Esophagus muscularis mucosa (tissue), 4 donors: ENCODE measurements at regions not wholly inside any gene's neighbourhood (a gene's known extent, or its start where the extent isn't known, plus 50 kb on each side); places are given as distances from the start of the nearest gene placed in this dataset.

Experiments
- DNase-seq: peaks from one replicate; pipeline ENCODE4 v3.0.0-alpha.2; 2017; ENCODE audit errors: extremely low spot score
- H3K27ac ChIP-seq, 4 donors: fragments of 200-600 bp; sonication (generic); replicated peaks in 1 of 4; 1 replicate in 3 of 4; 2 replicates in 1 of 4; pipeline ENCODE4 v1.5.1; 2016 to 2019; ENCODE audit warnings: mild to moderate bottlenecking in 1 of 4
- H3K27me3 ChIP-seq, 4 donors: fragments of 200-600 bp; sonication (generic); one replicate each; pipeline versions ENCODE4 v1.5.1 to v1.6.0; 2016 to 2019
- H3K36me3 ChIP-seq, 4 donors: fragments of 200-600 bp; sonication (generic); one replicate each; pipeline ENCODE4 v1.5.1; 2016 to 2019
- H3K4me1 ChIP-seq, 4 donors: fragments of 200-600 bp; sonication (generic); one replicate each; pipeline ENCODE4 v1.5.1; 2016 to 2019
- H3K4me3 ChIP-seq, 4 donors: fragments of 200-600 bp; sonication (generic); 1 replicate in 2 of 4; 2 replicates in 2 of 4; pipeline ENCODE4 v1.5.1; 2016 to 2019; ENCODE audit warnings: mild to moderate bottlenecking in 4 of 4, moderate library complexity in 1 of 4
- H3K9me3 ChIP-seq, 4 donors: fragments of 200-600 bp; sonication (generic); 1 replicate in 3 of 4; 2 replicates in 1 of 4; pipeline ENCODE4 v1.5.1; 2016 to 2019
- EP300 ChIP-seq: sonication (generic); formaldehyde crosslinking; IDR thresholded peaks from one replicate; pipeline ENCODE4 v1.6.1; 2017; ENCODE audit warnings: antibody characterized with exemption
- POLR2A ChIP-seq: fragments of 450-650 bp; IDR thresholded peaks from one replicate; pipeline ENCODE4 v1.6.1; 2017; ENCODE audit warnings: antibody characterized with exemption, moderate library complexity, mild to moderate bottlenecking, low read depth
- POLR2AphosphoS5 ChIP-seq, 2 donors: sonication (generic); formaldehyde crosslinking; IDR thresholded peaks; one replicate each; pipeline ENCODE4 v1.6.1; 2017; ENCODE audit warnings: antibody characterized with exemption in 2 of 2
- WGBS: methylation state at CpG from one replicate; pipeline ENCODE4 v1.1.5; 2018; 5-methylcytosine and 5-hydroxymethylcytosine counted together
- intact Hi-C: fragments of 100-400 bp; cut with DNase I; formaldehyde crosslinking; loops from one replicate; pipeline ENCODE4 v1.15.1; 2023
- TF ChIP-seq, protein P1 (sequence below), 3 experiments: fragments of 200-600 bp in 2 of 3; fragments of 450-650 bp in 1 of 3; sonication (generic) in 2 of 3; IDR thresholded peaks; one replicate each; pipeline ENCODE4 v1.5.1; 2017 to 2019; ENCODE audit warnings: antibody characterized with exemption in 3 of 3, mild to moderate bottlenecking in 2 of 3, moderate library complexity in 1 of 3

DNA sequence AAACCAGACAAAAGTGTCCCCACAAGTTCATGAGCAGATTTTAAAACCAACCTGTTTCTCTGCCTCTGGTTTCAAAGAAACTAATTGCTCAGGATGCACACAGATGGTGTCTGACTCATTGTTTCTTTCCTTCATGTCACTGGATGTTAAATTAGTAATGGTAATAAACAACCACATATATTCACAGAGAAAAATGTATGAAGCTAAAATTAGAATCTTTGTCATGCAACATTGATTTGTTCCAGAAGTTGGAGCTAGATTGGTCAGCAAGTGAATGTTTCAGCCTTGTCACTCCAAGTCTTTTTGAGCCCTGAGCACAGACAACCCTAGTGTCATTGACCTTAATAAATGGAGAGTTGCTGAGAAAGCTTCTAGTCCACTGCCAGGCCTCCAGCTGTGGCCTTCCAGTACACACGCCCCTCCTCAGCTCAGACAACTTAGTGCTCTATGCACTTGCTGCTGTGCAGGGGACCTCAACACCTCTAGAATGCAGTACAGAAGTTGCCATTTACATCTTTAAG, 175.9 kb downstream of the CCDC71L start:
- H3K27me3 ChIP-seq, result no peaks in the 10 kb centered on the region
- H3K4me3 ChIP-seq, result no peak overlapping the region
- TF ChIP-seq EP300 (no peak), POLR2AphosphoS5 (IDR thresholded peaks at IDR 0.05) (no peak), POLR2A (no peak)
- TF ChIP-seq, protein P1, sequence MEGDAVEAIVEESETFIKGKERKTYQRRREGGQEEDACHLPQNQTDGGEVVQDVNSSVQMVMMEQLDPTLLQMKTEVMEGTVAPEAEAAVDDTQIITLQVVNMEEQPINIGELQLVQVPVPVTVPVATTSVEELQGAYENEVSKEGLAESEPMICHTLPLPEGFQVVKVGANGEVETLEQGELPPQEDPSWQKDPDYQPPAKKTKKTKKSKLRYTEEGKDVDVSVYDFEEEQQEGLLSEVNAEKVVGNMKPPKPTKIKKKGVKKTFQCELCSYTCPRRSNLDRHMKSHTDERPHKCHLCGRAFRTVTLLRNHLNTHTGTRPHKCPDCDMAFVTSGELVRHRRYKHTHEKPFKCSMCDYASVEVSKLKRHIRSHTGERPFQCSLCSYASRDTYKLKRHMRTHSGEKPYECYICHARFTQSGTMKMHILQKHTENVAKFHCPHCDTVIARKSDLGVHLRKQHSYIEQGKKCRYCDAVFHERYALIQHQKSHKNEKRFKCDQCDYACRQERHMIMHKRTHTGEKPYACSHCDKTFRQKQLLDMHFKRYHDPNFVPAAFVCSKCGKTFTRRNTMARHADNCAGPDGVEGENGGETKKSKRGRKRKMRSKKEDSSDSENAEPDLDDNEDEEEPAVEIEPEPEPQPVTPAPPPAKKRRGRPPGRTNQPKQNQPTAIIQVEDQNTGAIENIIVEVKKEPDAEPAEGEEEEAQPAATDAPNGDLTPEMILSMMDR (IDR thresholded peaks at IDR 0.05), result no peak
- DNase-seq, result no peak
- H3K4me1 ChIP-seq, result peaks cover 12 to 46% (median 37%) of the 10 kb centered on the region in 4 donors
- no peaks in the 10 kb centered on the region for H3K9me3 ChIP-seq
- intact Hi-C loops, result no loop called here
- no peaks in the 10 kb centered on the region for H3K36me3 ChIP-seq
- H3K27ac ChIP-seq, result peak overlapping the region; percentile 58 to 82 (median 72)
- WGBS, result 60% methylated on average over 1 of the region's 1 CpG

DNA sequence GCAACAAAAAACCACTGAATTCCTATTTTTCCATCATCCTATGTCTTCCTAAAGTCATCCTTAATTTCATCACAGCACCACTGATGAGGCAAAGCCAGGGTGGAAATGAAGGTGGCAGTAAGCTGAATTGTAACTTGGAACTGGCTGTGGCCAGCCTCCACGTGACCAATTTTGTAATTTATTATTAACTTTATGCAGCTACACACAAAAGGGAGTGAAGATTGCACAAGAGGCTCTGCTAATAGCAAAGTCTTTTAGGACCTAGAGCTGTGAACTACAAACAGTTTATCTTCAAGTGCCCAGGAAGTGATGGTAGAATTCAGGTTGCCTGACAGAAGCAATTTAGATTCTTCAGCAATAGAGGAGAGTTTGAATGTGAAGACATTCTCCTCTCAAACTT, 176.4 kb downstream of the CCDC71L start:
- Histone ChIP-seq H3K4me3 (no peak overlapping the region), H3K9me3 (no peaks in the 10 kb centered on the region), H3K27me3 (no peaks in the 10 kb centered on the region), H3K27ac (peak overlapping the region; percentile 58 to 82 (median 72)), H3K36me3 (no peaks in the 10 kb centered on the region), H3K4me1 (peaks cover 12 to 46% (median 37%) of the 10 kb centered on the region in 4 donors)
- intact Hi-C loops, result no loop called here
- 36% methylated on average over 1 of the region's 1 CpG for WGBS
- TF ChIP-seq POLR2AphosphoS5 (IDR thresholded peaks at IDR 0.05) (no peak), EP300 (no peak), POLR2A (no peak)
- TF ChIP-seq, protein P1 (IDR thresholded peaks at IDR 0.05), result no peak
- DNase-seq, result no peak

DNA sequence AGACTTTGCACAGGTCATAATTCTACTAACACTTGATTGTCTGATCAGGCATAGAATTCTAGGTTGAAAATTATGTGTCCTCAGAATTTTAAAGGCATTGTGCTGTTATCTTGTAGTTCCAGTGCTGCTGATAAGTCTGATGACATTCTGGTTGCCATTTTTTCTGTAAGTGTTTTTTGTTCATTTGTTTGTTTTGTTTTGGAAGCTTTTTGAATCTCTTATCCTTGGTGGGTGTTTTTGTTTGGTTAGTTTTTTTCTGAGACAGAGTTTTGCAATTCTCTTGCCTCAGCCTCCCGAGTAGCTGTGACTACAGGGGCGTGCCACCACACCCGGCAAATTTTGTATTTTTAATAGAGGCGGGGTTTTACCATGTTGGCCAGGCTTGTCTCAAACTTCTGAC, 178.9 kb downstream of the CCDC71L start:
- H3K4me3 ChIP-seq, result no peak overlapping the region
- H3K27me3 ChIP-seq, result no peaks in the 10 kb centered on the region
- WGBS, result 95% methylated on average over 4 of the region's 4 CpGs
- no peaks in the 10 kb centered on the region for H3K9me3 ChIP-seq
- peaks cover 12 to 44% (median 35%) of the 10 kb centered on the region in 4 donors for H3K4me1 ChIP-seq
- intact Hi-C loops, result no loop called here
- H3K36me3 ChIP-seq, result no peaks in the 10 kb centered on the region
- no peak overlapping the region for H3K27ac ChIP-seq
- DNase-seq, result no peak
- TF ChIP-seq, protein P1 (IDR thresholded peaks at IDR 0.05), result no peak
- no peak for TF ChIP-seq POLR2AphosphoS5 (IDR thresholded peaks at IDR 0.05)
- no peak for TF ChIP-seq POLR2A
- no peak for TF ChIP-seq EP300

DNA sequence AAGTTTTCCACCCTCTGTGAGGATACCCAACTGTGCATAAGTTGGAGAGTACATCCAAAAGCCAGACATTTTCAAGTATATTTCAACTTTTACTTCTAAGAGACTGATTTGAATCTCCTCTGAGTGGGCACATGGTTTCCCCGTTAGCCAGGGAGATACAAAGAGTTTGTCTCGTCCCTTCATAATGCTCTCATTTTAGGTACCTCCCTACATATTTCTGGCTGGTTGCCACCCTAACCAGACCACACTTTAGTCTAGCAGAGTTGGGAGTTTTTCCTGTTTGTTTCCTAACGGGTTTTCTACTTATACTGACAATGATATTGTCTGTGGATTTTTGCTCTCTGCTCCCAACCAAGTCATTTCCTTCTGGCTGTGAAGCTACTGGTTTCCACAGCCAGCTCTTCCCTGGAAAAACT, 180.3 kb downstream of the CCDC71L start:
- Histone ChIP-seq H3K36me3 (no peaks in the 10 kb centered on the region), H3K4me1 (peaks cover 9 to 29% (median 21%) of the 10 kb centered on the region in 4 donors), H3K27me3 (peaks cover 0 to 3% (median 0%) of the 10 kb centered on the region in 4 donors), H3K27ac (no peak overlapping the region), H3K4me3 (no peak overlapping the region), H3K9me3 (no peaks in the 10 kb centered on the region)
- no peak for DNase-seq
- TF ChIP-seq, protein P1 (IDR thresholded peaks at IDR 0.05), result no peak
- no peak for TF ChIP-seq POLR2AphosphoS5 (IDR thresholded peaks at IDR 0.05)
- TF ChIP-seq EP300, result no peak
- no peak for TF ChIP-seq POLR2A
- 49% methylated on average over 3 of the region's 3 CpGs for WGBS
- intact Hi-C loops, result no loop called here

DNA sequence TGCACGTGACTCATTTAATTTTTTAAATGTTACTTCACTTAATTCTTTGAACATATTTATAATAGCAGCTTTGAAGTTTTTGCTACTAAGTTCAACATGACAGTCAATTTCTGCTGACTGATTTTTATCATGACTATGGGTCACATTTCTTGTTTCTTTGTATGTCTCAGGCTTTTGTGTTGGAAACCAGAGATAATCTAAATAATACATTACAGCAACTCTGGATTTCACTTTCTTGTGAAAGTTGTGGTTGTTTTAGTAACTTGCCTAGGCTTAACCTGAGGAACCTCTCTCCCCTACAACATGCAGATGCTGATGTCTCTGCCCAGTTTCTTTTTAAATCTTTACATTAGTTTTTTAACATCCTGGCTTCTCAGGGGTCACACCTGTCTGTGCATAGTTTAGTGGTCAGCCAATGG, 180.8 kb downstream of the CCDC71L start:
- WGBS, result 79% methylated on average over 1 of the region's 1 CpG

More for the DNA sequence above, 180.8 kb downstream of the CCDC71L start:
- intact Hi-C loops, result no loop called here
- no peak for DNase-seq
- TF ChIP-seq EP300, result no peak
- TF ChIP-seq POLR2AphosphoS5 (IDR thresholded peaks at IDR 0.05), result no peak
- no peak for TF ChIP-seq POLR2A
- TF ChIP-seq, protein P1 (IDR thresholded peaks at IDR 0.05), result no peak
- Histone ChIP-seq H3K36me3 (no peaks in the 10 kb centered on the region), H3K4me1 (peaks cover 6 to 24% (median 17%) of the 10 kb centered on the region in 4 donors), H3K9me3 (no peaks in the 10 kb centered on the region), H3K27me3 (peaks cover 0 to 3% (median 0%) of the 10 kb centered on the region in 4 donors), H3K27ac (no peak overlapping the region), H3K4me3 (no peak overlapping the region)
